Gastroesophageal sphincter (tissue), 4 donors: ENCODE measurements at regions not wholly inside any gene's neighbourhood (a gene's known extent, or its start where the extent isn't known, plus 50 kb on each side); places are given as distances from the start of the nearest gene placed in this dataset.

Experiments used
- ATAC-seq: fragments of 150-250 bp; one replicate; pipeline ENCODE4 v1.9.1; 2016; ENCODE audit warnings: mild to moderate bottlenecking, moderate library complexity
- H3K27ac ChIP-seq, 4 donors: fragments of 200-600 bp; sonication (generic) in 3 of 4; 1 replicate in 3 of 4; 2 replicates in 1 of 4; pipeline ENCODE4 v1.5.1; 2016 to 2019
- H3K27me3 ChIP-seq: fragments of 200-600 bp; sonication (generic); one replicate; pipeline ENCODE4 v1.5.1; 2019
- H3K36me3 ChIP-seq, 2 donors: fragments of 200-600 bp; sonication (generic); one replicate each; pipeline ENCODE4 v1.5.1; 2019; ENCODE audit warnings: control low read depth in 1 of 2
- H3K4me1 ChIP-seq, 3 donors: fragments of 200-600 bp; sonication (generic); 1 replicate in 2 of 3; 2 replicates in 1 of 3; pipeline ENCODE4 v1.5.1; 2016 to 2019; ENCODE audit warnings: control low read depth in 2 of 3
- H3K4me3 ChIP-seq, 2 donors: fragments of 200-600 bp; sonication (generic); one replicate each; pipeline ENCODE4 v1.5.1; 2019; ENCODE audit warnings: mild to moderate bottlenecking in 1 of 2, moderate library complexity in 1 of 2
- H3K9me3 ChIP-seq, 3 donors: fragments of 200-600 bp; sonication (generic); one replicate each; pipeline ENCODE4 v1.5.1; 2017 to 2019; ENCODE audit warnings: control low read depth in 2 of 3
- CTCF ChIP-seq, 4 experiments: fragments of 200-600 bp in 2 of 4; fragments of 450-650 bp in 2 of 4; sonication (generic) in 1 of 4; IDR thresholded peaks; one replicate each; pipeline ENCODE4 v1.5.1; 2017 to 2019; ENCODE audit warnings: antibody characterized with exemption in 4 of 4, mild to moderate bottlenecking in 2 of 4, moderate library complexity in 2 of 4
- EP300 ChIP-seq: sonication (generic); formaldehyde crosslinking; IDR thresholded peaks from one replicate; pipeline ENCODE4 v1.6.1; 2017; ENCODE audit warnings: antibody characterized with exemption, mild to moderate bottlenecking
- POLR2A ChIP-seq, 2 donors: fragments of 450-650 bp; IDR thresholded peaks; one replicate each; pipeline ENCODE4 v1.6.1; 2017; ENCODE audit warnings: antibody characterized with exemption in 2 of 2, mild to moderate bottlenecking in 2 of 2, moderate library complexity in 1 of 2
- POLR2AphosphoS5 ChIP-seq: sonication (generic); formaldehyde crosslinking; IDR thresholded peaks from one replicate; pipeline ENCODE4 v1.6.1; 2017; ENCODE audit warnings: antibody characterized with exemption
- WGBS, 2 donors: methylation state at CpG; one replicate each; pipeline ENCODE4 v1.1.5; 2018; ENCODE audit warnings: low coverage in 1 of 2; 5-methylcytosine and 5-hydroxymethylcytosine counted together

GRCh38 chr13:72570019-72570418, 157.4 kb downstream of the MZT1 start:
- no peak overlapping the region for H3K4me3 ChIP-seq
- TF ChIP-seq CTCF (IDR thresholded peaks at IDR 0.05) (no peak), POLR2A (IDR thresholded peaks at IDR 0.05) (no peak), EP300 (no peak), POLR2AphosphoS5 (no peak)
- peaks cover 3% of the 10 kb centered on the region for H3K27me3 ChIP-seq
- ATAC-seq = no peak
- H3K9me3 ChIP-seq = peaks cover 0 to 6% (median 0%) of the 10 kb centered on the region in 3 donors
- no peaks in the 10 kb centered on the region for H3K36me3 ChIP-seq
- WGBS, 2 donors = 37 to 56% methylated on average over 2 to 4 of the region's 4 CpGs
- H3K27ac ChIP-seq = no peak overlapping the region
- H3K4me1 ChIP-seq = no peaks in the 10 kb centered on the region

- no peaks in the 10 kb centered on the region for H3K4me1 ChIP-seq
- no peak for ATAC-seq
- H3K27me3 ChIP-seq = no peaks in the 10 kb centered on the region
- TF ChIP-seq POLR2AphosphoS5 = no peak
- no peak for TF ChIP-seq CTCF (IDR thresholded peaks at IDR 0.05)
- no peak for TF ChIP-seq EP300
- no peak for TF ChIP-seq POLR2A (IDR thresholded peaks at IDR 0.05)
- no peaks in the 10 kb centered on the region for H3K9me3 ChIP-seq
- no peak overlapping the region for H3K4me3 ChIP-seq
- no peaks in the 10 kb centered on the region for H3K36me3 ChIP-seq
- H3K27ac ChIP-seq = no peak overlapping the region
- 57 to 64% methylated on average over 4 to 5 of the region's 5 CpGs for WGBS, 2 donors
These were observed 159.9 kb downstream of the MZT1 start for GRCh38 chr13:72567566-72567965.

GRCh38 chr13:72566526-72566925, 160.9 kb downstream of the MZT1 start:
- H3K27me3 ChIP-seq = no peaks in the 10 kb centered on the region
- ATAC-seq = no peak
- WGBS, 2 donors = 75 to 76% methylated on average over 3 of the region's 3 CpGs
- TF ChIP-seq EP300 (no peak), CTCF (IDR thresholded peaks at IDR 0.05) (no peak), POLR2A (IDR thresholded peaks at IDR 0.05) (no peak)
- no peak overlapping the region for H3K4me3 ChIP-seq
- H3K9me3 ChIP-seq = no peaks in the 10 kb centered on the region
- H3K36me3 ChIP-seq = no peaks in the 10 kb centered on the region
- H3K4me1 ChIP-seq = no peaks in the 10 kb centered on the region
- H3K27ac ChIP-seq = no peak overlapping the region

- H3K9me3 ChIP-seq = no peaks in the 10 kb centered on the region
- no peak for ATAC-seq
- TF ChIP-seq POLR2AphosphoS5 = no peak
- peak in 2 of 4 experiments; percentile 19 to 43 for TF ChIP-seq CTCF (IDR thresholded peaks at IDR 0.05)
- whole genome bisulfite sequencing, 2 donors = 22 to 25% methylated on average over 1 of the region's 1 CpG
- H3K27me3 ChIP-seq = no peaks in the 10 kb centered on the region
- H3K36me3 ChIP-seq = no peaks in the 10 kb centered on the region
- H3K4me1 ChIP-seq = no peaks in the 10 kb centered on the region
- no peak overlapping the region for H3K4me3 ChIP-seq
- no peak overlapping the region for H3K27ac ChIP-seq
These were observed 161.5 kb downstream of the MZT1 start for GRCh38 chr13:72565893-72566292.

- Histone ChIP-seq H3K4me1 (no peaks in the 10 kb centered on the region), H3K36me3 (no peaks in the 10 kb centered on the region), H3K9me3 (no peaks in the 10 kb centered on the region), H3K27me3 (no peaks in the 10 kb centered on the region), H3K27ac (no peak overlapping the region), H3K4me3 (no peak overlapping the region)
- WGBS, 2 donors = 83 to 93% methylated on average over 2 of the region's 2 CpGs
- ATAC-seq = no peak
- no peak for TF ChIP-seq POLR2A (IDR thresholded peaks at IDR 0.05)
- TF ChIP-seq POLR2AphosphoS5 = no peak
- no peak for TF ChIP-seq CTCF (IDR thresholded peaks at IDR 0.05)
- TF ChIP-seq EP300 = no peak
These were observed 164.7 kb downstream of the MZT1 start for GRCh38 chr13:72562686-72563085.
